IPS-20b (cell line): ENCODE measurements at regions not wholly inside any gene's neighbourhood (a gene's known extent, or its start where the extent isn't known, plus 50 kb on each side); places are given as distances from the start of the nearest gene placed in this dataset.

Experiments
- H3K27ac ChIP-seq: one replicate; pipeline ENCODE4 v1.5.1; 2013; ENCODE audit warnings: low read length
- H3K27me3 ChIP-seq: 2 replicates; pipeline ENCODE4 v1.6.1; 2013; ENCODE audit warnings: mild to moderate bottlenecking, low read length, inconsistent platforms; ENCODE audit not compliant: insufficient read depth
- H3K36me3 ChIP-seq: 2 replicates; pipeline ENCODE4 v1.6.1; 2013; ENCODE audit warnings: low read depth, mild to moderate bottlenecking, inconsistent platforms, low read length, moderate library complexity; ENCODE audit not compliant: insufficient read depth
- H3K4me1 ChIP-seq: 2 replicates; pipeline ENCODE4 v1.6.1; 2013; ENCODE audit warnings: mild to moderate bottlenecking, control low read depth, inconsistent platforms, low read length, moderate library complexity; ENCODE audit not compliant: insufficient read depth
- H3K4me3 ChIP-seq: 2 replicates; pipeline ENCODE4 v1.5.1; 2013; ENCODE audit warnings: mild to moderate bottlenecking, low read length, inconsistent platforms
- H3K9ac ChIP-seq: 2 replicates; pipeline ENCODE4 v1.6.1; 2013; ENCODE audit warnings: low read depth, mild to moderate bottlenecking, inconsistent platforms, low read length, moderate library complexity
- H3K9me3 ChIP-seq: 2 replicates; pipeline ENCODE4 v1.6.1; 2013; ENCODE audit warnings: mild to moderate bottlenecking, low read depth, low read length, inconsistent platforms; ENCODE audit not compliant: insufficient read depth

- Histone ChIP-seq H3K27me3 (no peaks in the 10 kb centered on the region), H3K4me3 (no peak overlapping the region), H3K36me3 (no peaks in the 10 kb centered on the region), H3K9me3 (peaks cover under 1% of the 10 kb centered on the region; the same call in 1 of the 2 replicates), H3K4me1 (no peaks in the 10 kb centered on the region), H3K9ac (no peak overlapping the region), H3K27ac (no peak overlapping the region)
Measured at GRCh38 chr2:168300460-168300859, 53.1 kb upstream of the STK39 start.

GRCh38 chr2:168304024-168304681 lies 56.8 kb upstream of the STK39 start:
- no peaks in the 10 kb centered on the region for H3K4me1 ChIP-seq
- no peaks in the 10 kb centered on the region for H3K27me3 ChIP-seq
- H3K4me3 ChIP-seq: no peak overlapping the region
- H3K9me3 ChIP-seq: peaks cover 4% of the 10 kb centered on the region
- H3K9ac ChIP-seq: no peak overlapping the region
- H3K27ac ChIP-seq: no peak overlapping the region
- no peaks in the 10 kb centered on the region for H3K36me3 ChIP-seq

- H3K9me3 ChIP-seq: peaks cover 4% of the 10 kb centered on the region
- H3K4me3 ChIP-seq: no peak overlapping the region
- no peaks in the 10 kb centered on the region for H3K36me3 ChIP-seq
- H3K27me3 ChIP-seq: no peaks in the 10 kb centered on the region
- H3K9ac ChIP-seq: no peak overlapping the region
- H3K4me1 ChIP-seq: no peaks in the 10 kb centered on the region
- H3K27ac ChIP-seq: no peak overlapping the region
Measured at GRCh38 chr2:168307379-168307778, 60.0 kb upstream of the STK39 start.

GRCh38 chr2:168310580-168310979 lies 63.2 kb upstream of the STK39 start:
- H3K36me3 ChIP-seq: no peaks in the 10 kb centered on the region
- no peak overlapping the region for H3K4me3 ChIP-seq
- no peak overlapping the region for H3K27ac ChIP-seq
- no peaks in the 10 kb centered on the region for H3K27me3 ChIP-seq
- H3K9ac ChIP-seq: no peak overlapping the region
- peaks cover 3% of the 10 kb centered on the region for H3K9me3 ChIP-seq
- H3K4me1 ChIP-seq: no peaks in the 10 kb centered on the region

- no peaks in the 10 kb centered on the region for H3K36me3 ChIP-seq
- no peak overlapping the region for H3K9ac ChIP-seq
- H3K27me3 ChIP-seq: no peaks in the 10 kb centered on the region
- no peak overlapping the region for H3K4me3 ChIP-seq
- H3K9me3 ChIP-seq: no peaks in the 10 kb centered on the region; the same call in 1 of the 2 replicates
- no peak overlapping the region for H3K27ac ChIP-seq
- no peaks in the 10 kb centered on the region for H3K4me1 ChIP-seq
Measured at GRCh38 chr2:168311261-168311910, 64.0 kb upstream of the STK39 start.

- no peak overlapping the region for H3K27ac ChIP-seq
- H3K36me3 ChIP-seq: no peaks in the 10 kb centered on the region
- no peak overlapping the region for H3K4me3 ChIP-seq
- H3K27me3 ChIP-seq: no peaks in the 10 kb centered on the region
- H3K9me3 ChIP-seq: no peaks in the 10 kb centered on the region; the same call in 1 of the 2 replicates
- no peak overlapping the region for H3K9ac ChIP-seq
- H3K4me1 ChIP-seq: no peaks in the 10 kb centered on the region
Measured at GRCh38 chr2:168312036-168312822, 64.8 kb upstream of the STK39 start.

DNA sequence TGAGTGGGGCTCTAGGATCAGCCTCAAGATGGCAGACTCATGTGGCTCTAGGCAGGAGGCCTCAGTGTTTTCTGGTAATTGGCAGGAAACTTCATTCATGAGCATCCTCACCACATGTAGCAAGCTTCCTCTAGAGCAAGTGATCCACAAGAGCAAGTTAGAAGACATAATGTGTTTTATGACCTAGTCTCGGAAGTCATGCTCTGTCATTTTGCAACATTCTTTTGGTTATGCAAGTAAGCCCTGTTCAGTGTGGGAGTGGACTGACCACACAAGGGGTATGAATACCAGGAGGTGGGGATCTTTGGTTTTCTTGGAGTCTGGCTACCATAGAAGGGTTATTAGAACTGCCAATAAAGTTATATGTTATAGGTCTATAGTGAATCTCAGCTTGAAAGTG lies 66.8 kb upstream of the STK39 start:
- Histone ChIP-seq H3K9me3 (no peaks in the 10 kb centered on the region), H3K4me1 (no peaks in the 10 kb centered on the region), H3K4me3 (no peak overlapping the region), H3K9ac (no peak overlapping the region), H3K36me3 (no peaks in the 10 kb centered on the region), H3K27me3 (no peaks in the 10 kb centered on the region), H3K27ac (no peak overlapping the region)

DNA sequence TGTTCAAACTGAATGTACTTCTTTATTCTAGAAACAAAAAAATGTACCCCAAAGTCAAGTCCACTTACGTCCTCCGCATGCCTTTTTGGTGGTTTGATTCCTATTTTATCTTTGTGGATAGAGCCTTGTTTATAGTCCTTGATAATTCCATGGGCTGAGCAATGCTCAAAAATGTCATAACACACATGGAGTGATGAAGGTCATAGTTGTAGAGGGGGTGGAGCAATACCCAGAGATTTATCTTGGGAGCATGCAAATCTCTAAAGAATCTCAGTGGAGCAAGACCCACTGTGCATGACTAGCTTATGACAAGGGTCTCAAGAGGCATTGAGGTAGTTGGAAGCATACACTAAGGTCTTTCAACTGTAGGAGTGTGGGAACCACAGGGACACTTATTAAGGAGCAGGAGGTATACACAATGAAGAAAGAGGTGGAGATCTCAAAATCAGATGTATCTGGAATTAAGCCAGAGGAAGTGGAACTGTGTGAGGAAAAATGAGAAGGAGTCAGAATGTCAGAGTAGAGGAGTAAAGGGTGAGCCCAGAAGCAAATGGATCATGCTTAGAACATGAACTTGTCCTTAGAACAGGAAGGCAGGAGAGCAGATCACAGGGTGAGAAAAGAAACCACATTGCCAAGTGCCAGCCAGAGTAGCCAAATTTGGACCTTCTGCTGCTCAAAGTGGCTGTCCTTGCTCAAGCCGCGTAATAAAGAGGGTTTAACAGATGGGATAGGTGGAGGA lies 68.1 kb upstream of the STK39 start:
- H3K27ac ChIP-seq: no peak overlapping the region
- H3K4me3 ChIP-seq: no peak overlapping the region
- no peaks in the 10 kb centered on the region for H3K27me3 ChIP-seq
- H3K4me1 ChIP-seq: peaks cover 4% of the 10 kb centered on the region; the same call in 1 of the 2 replicates
- no peaks in the 10 kb centered on the region for H3K36me3 ChIP-seq
- H3K9ac ChIP-seq: no peak overlapping the region
- H3K9me3 ChIP-seq: no peaks in the 10 kb centered on the region

GRCh38 chr2:168316073-168316440 lies 68.7 kb upstream of the STK39 start:
- Histone ChIP-seq H3K36me3 (no peaks in the 10 kb centered on the region), H3K4me1 (peaks cover 4% of the 10 kb centered on the region; the same call in 1 of the 2 replicates), H3K27ac (no peak overlapping the region), H3K4me3 (no peak overlapping the region), H3K9ac (no peak overlapping the region), H3K9me3 (no peaks in the 10 kb centered on the region), H3K27me3 (no peaks in the 10 kb centered on the region)

- Histone ChIP-seq H3K27ac (no peak overlapping the region), H3K27me3 (no peaks in the 10 kb centered on the region), H3K36me3 (no peaks in the 10 kb centered on the region), H3K4me1 (peaks cover 4% of the 10 kb centered on the region; the same call in 1 of the 2 replicates), H3K9me3 (no peaks in the 10 kb centered on the region), H3K4me3 (no peak overlapping the region), H3K9ac (no peak overlapping the region)
Measured at GRCh38 chr2:168317282-168317681, 69.9 kb upstream of the STK39 start.

DNA sequence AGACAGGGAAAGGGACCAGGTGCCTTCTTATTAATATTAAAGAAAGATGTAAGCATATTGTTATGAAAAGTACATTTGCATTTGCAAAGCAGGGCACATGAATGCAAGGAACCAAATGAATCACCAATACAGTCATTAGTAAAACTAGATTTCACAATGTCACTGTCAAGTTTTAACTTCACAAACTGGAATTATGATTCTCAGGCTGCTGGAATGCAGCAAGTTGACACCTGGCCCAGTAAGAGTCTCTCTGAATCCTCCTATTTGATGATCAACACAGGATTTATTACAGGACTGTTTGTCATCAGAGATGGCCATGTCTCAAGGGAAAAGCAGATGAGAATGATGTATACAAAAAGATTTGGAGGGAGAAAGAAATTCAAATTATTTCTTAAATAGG lies 72.9 kb upstream of the STK39 start:
- peaks cover 7% of the 10 kb centered on the region; the same call in 1 of the 2 replicates for H3K4me1 ChIP-seq
- H3K9ac ChIP-seq: no peak overlapping the region
- no peak overlapping the region for H3K4me3 ChIP-seq
- no peaks in the 10 kb centered on the region for H3K9me3 ChIP-seq
- H3K36me3 ChIP-seq: no peaks in the 10 kb centered on the region
- no peak overlapping the region for H3K27ac ChIP-seq
- H3K27me3 ChIP-seq: no peaks in the 10 kb centered on the region
